Gastroesophageal sphincter (tissue), 4 donors: ENCODE measurements at regions not wholly inside any gene's neighbourhood (a gene's known extent, or its start where the extent isn't known, plus 50 kb on each side); places are given as distances from the start of the nearest gene placed in this dataset.
"Not testable (repeated sequence)": the region's sequence is repeated elsewhere in the genome, so short reads cannot be mapped to it uniquely, and the experiment has no call there.

Experiments
- ATAC-seq: fragments of 150-250 bp; one replicate; pipeline ENCODE4 v1.9.1; 2016; ENCODE audit warnings: mild to moderate bottlenecking, moderate library complexity
- H3K27ac ChIP-seq, 4 donors: fragments of 200-600 bp; sonication (generic) in 3 of 4; 1 replicate in 3 of 4; 2 replicates in 1 of 4; pipeline ENCODE4 v1.5.1; 2016 to 2019
- H3K27me3 ChIP-seq: fragments of 200-600 bp; sonication (generic); one replicate; pipeline ENCODE4 v1.5.1; 2019
- H3K36me3 ChIP-seq, 2 donors: fragments of 200-600 bp; sonication (generic); one replicate each; pipeline ENCODE4 v1.5.1; 2019; ENCODE audit warnings: control low read depth in 1 of 2
- H3K4me1 ChIP-seq, 3 donors: fragments of 200-600 bp; sonication (generic); 1 replicate in 2 of 3; 2 replicates in 1 of 3; pipeline ENCODE4 v1.5.1; 2016 to 2019; ENCODE audit warnings: control low read depth in 2 of 3
- H3K4me3 ChIP-seq, 2 donors: fragments of 200-600 bp; sonication (generic); one replicate each; pipeline ENCODE4 v1.5.1; 2019; ENCODE audit warnings: mild to moderate bottlenecking in 1 of 2, moderate library complexity in 1 of 2
- H3K9me3 ChIP-seq, 3 donors: fragments of 200-600 bp; sonication (generic); one replicate each; pipeline ENCODE4 v1.5.1; 2017 to 2019; ENCODE audit warnings: control low read depth in 2 of 3
- CTCF ChIP-seq, 4 experiments: fragments of 200-600 bp in 2 of 4; fragments of 450-650 bp in 2 of 4; sonication (generic) in 1 of 4; IDR thresholded peaks; one replicate each; pipeline ENCODE4 v1.5.1; 2017 to 2019; ENCODE audit warnings: antibody characterized with exemption in 4 of 4, mild to moderate bottlenecking in 2 of 4, moderate library complexity in 2 of 4
- EP300 ChIP-seq: sonication (generic); formaldehyde crosslinking; IDR thresholded peaks from one replicate; pipeline ENCODE4 v1.6.1; 2017; ENCODE audit warnings: antibody characterized with exemption, mild to moderate bottlenecking
- POLR2A ChIP-seq, 2 donors: fragments of 450-650 bp; IDR thresholded peaks; one replicate each; pipeline ENCODE4 v1.6.1; 2017; ENCODE audit warnings: antibody characterized with exemption in 2 of 2, mild to moderate bottlenecking in 2 of 2, moderate library complexity in 1 of 2
- POLR2AphosphoS5 ChIP-seq: sonication (generic); formaldehyde crosslinking; IDR thresholded peaks from one replicate; pipeline ENCODE4 v1.6.1; 2017; ENCODE audit warnings: antibody characterized with exemption
- WGBS, 2 donors: methylation state at CpG; one replicate each; pipeline ENCODE4 v1.1.5; 2018; ENCODE audit warnings: low coverage in 1 of 2; 5-methylcytosine and 5-hydroxymethylcytosine counted together

DNA sequence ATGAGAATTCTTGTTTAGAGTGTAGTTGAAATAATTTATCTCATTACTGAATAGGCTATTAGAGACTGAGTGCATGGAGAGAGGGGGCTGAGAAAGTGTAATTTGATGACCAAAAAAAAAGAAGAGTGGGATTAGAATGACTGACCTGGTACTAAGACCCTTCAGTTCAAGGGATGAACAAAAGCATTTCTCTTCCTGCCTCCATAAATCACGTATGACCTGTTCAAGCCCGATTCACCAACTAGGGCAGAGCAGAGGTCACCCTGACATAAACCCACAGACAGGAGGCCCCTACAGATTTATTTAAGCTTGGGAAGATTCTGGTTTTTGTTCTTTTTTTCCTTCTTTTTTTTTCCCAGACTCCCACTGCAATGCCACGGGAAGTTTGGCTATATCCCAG lies 123.7 kb upstream of the COP1 start:
- TF ChIP-seq EP300 (no peak), CTCF (IDR thresholded peaks at IDR 0.05) (no peak), POLR2A (IDR thresholded peaks at IDR 0.05) (no peak), POLR2AphosphoS5 (no peak)
- Histone ChIP-seq H3K27me3 (no peaks in the 10 kb centered on the region), H3K9me3 (no peaks in the 10 kb centered on the region), H3K36me3 (no peaks in the 10 kb centered on the region), H3K4me3 (no peak overlapping the region), H3K4me1 (no peaks in the 10 kb centered on the region), H3K27ac (no peak overlapping the region)
- no peak for ATAC-seq
- WGBS, 2 donors: 0 to 12% methylated on average over 3 of the region's 3 CpGs

GRCh38 chr1:176325664-176326063 lies 118.6 kb upstream of the COP1 start:
- Histone ChIP-seq H3K4me3 (no peak overlapping the region), H3K4me1 (no peaks in the 10 kb centered on the region), H3K9me3 (no peaks in the 10 kb centered on the region), H3K27me3 (no peaks in the 10 kb centered on the region), H3K36me3 (no peaks in the 10 kb centered on the region), H3K27ac (no peak overlapping the region)
- ATAC-seq: no peak
- WGBS, 2 donors: 74 to 86% methylated on average over 1 of the region's 1 CpG
- TF ChIP-seq CTCF (IDR thresholded peaks at IDR 0.05): no peak
- no peak for TF ChIP-seq POLR2AphosphoS5
- TF ChIP-seq POLR2A (IDR thresholded peaks at IDR 0.05): no peak
- no peak for TF ChIP-seq EP300

- Histone ChIP-seq H3K4me3 (no peak overlapping the region), H3K27me3 (no peaks in the 10 kb centered on the region), H3K4me1 (no peaks in the 10 kb centered on the region), H3K27ac (no peak overlapping the region), H3K36me3 (no peaks in the 10 kb centered on the region), H3K9me3 (no peaks in the 10 kb centered on the region)
- TF ChIP-seq POLR2A (IDR thresholded peaks at IDR 0.05): no peak
- TF ChIP-seq EP300: no peak
- no peak for TF ChIP-seq POLR2AphosphoS5
- no peak for TF ChIP-seq CTCF (IDR thresholded peaks at IDR 0.05)
- WGBS, 2 donors: 68 to 74% methylated on average over 2 to 3 of the region's 3 CpGs
- no peak for ATAC-seq
These were observed 116.4 kb upstream of the COP1 start for GRCh38 chr1:176323472-176323871.

- 39 to 41% methylated on average over 3 of the region's 3 CpGs for WGBS, 2 donors
- Histone ChIP-seq H3K4me1 (no peaks in the 10 kb centered on the region), H3K4me3 (no peak overlapping the region), H3K27ac (no peak overlapping the region), H3K36me3 (no peaks in the 10 kb centered on the region), H3K9me3 (no peaks in the 10 kb centered on the region), H3K27me3 (no peaks in the 10 kb centered on the region)
- ATAC-seq: no peak
- TF ChIP-seq EP300 (no peak), CTCF (IDR thresholded peaks at IDR 0.05) (no peak), POLR2AphosphoS5 (no peak), POLR2A (IDR thresholded peaks at IDR 0.05) (no peak)
These were observed 108.6 kb upstream of the COP1 start for GRCh38 chr1:176315519-176316220.

GRCh38 chr1:176296602-176297001 lies 89.5 kb upstream of the COP1 start:
- not testable (repeated sequence) for H3K4me1 ChIP-seq, ATAC-seq, H3K27me3 ChIP-seq, H3K36me3 ChIP-seq, H3K27ac ChIP-seq, H3K4me3 ChIP-seq
- H3K9me3 ChIP-seq: peaks cover 0 to 52% (median 0%) of the 10 kb centered on the region in 3 donors
- 96% methylated on average over 5 of the region's 6 CpGs; no CpG with 5 or more reads in 1 of the 2 donors for WGBS, 2 donors
